Keratinocyte (primary cell): ENCODE measurements at regions not wholly inside any gene's neighbourhood (a gene's known extent, or its start where the extent isn't known, plus 50 kb on each side); places are given as distances from the start of the nearest gene placed in this dataset.

Source experiments
- DNase-seq: peaks from one replicate; pipeline ENCODE4 v3.0.0-alpha.2; 2011; ENCODE audit warnings: low read depth, missing footprints, low spot score
- FAIRE-seq: peaks from 2 replicates; lab custom pipeline; 2011; peaks lifted over from hg19 to GRCh38; lab: Jason Lieb, UNC
- H2AFZ ChIP-seq: 2 replicates; pipeline ENCODE4 v1.6.0; 2012; ENCODE audit warnings: low read length, control low read depth, inconsistent platforms; ENCODE audit not compliant: control insufficient read depth
- H3K27ac ChIP-seq: 2 replicates; pipeline ENCODE4 v1.5.1; 2011; ENCODE audit warnings: low read length; ENCODE audit not compliant: control insufficient read depth, insufficient read depth
- H3K27me3 ChIP-seq: 3 replicates; pipeline ENCODE4 v1.6.0; 2011; ENCODE audit warnings: low read length; ENCODE audit not compliant: control insufficient read depth, insufficient read depth; ENCODE audit errors: extremely low read depth
- H3K36me3 ChIP-seq, 2 experiments: 2 replicates in 1 of 2; 3 replicates in 1 of 2; pipeline ENCODE4 v1.5.1; 2011; ENCODE audit warnings: low read length in 2 of 2, mild to moderate bottlenecking in 1 of 2; ENCODE audit not compliant: control insufficient read depth in 2 of 2, insufficient read depth in 2 of 2; ENCODE audit errors: extremely low read depth in 1 of 2
- H3K4me1 ChIP-seq: 3 replicates; pipeline ENCODE4 v1.5.1; 2011; ENCODE audit warnings: low read length; ENCODE audit not compliant: control insufficient read depth, insufficient read depth; ENCODE audit errors: extremely low read depth
- H3K4me2 ChIP-seq: 3 replicates; pipeline ENCODE4 v1.6.0; 2011; ENCODE audit warnings: low read depth, low read length; ENCODE audit not compliant: control insufficient read depth, insufficient read depth; ENCODE audit errors: extremely low read depth
- H3K4me3 ChIP-seq, 3 experiments: fragments of 200-600 bp in 1 of 3; sonication (generic) in 1 of 3; 2 replicates in 2 of 3; 3 replicates in 1 of 3; pipeline ENCODE4 v1.5.1; 2011 to 2016; ENCODE audit warnings: low read length in 3 of 3, mild to moderate bottlenecking in 3 of 3, control low read depth in 2 of 3, inconsistent platforms in 1 of 3, low read depth in 1 of 3, mixed read lengths in 1 of 3, mixed run types in 1 of 3, moderate library complexity in 1 of 3; ENCODE audit not compliant: control insufficient read depth in 2 of 3, insufficient read depth in 2 of 3; ENCODE audit errors: extremely low read depth in 1 of 3
- H3K79me2 ChIP-seq: 2 replicates; pipeline ENCODE4 v1.6.0; 2012; ENCODE audit warnings: low read length; ENCODE audit not compliant: control insufficient read depth, insufficient read depth
- H3K9ac ChIP-seq: 3 replicates; pipeline ENCODE4 v1.6.0; 2011; ENCODE audit warnings: low read length; ENCODE audit not compliant: control insufficient read depth, insufficient read depth; ENCODE audit errors: extremely low read depth
- H3K9me1 ChIP-seq: 3 replicates; pipeline ENCODE4 v1.6.0; 2011; ENCODE audit warnings: low read length; ENCODE audit not compliant: control insufficient read depth, insufficient read depth; ENCODE audit errors: extremely low read depth
- H3K9me3 ChIP-seq: 2 replicates; pipeline ENCODE4 v1.5.1; 2012; ENCODE audit warnings: low read depth, low read length; ENCODE audit not compliant: control insufficient read depth
- H4K20me1 ChIP-seq: 3 replicates; pipeline ENCODE4 v1.6.0; 2011; ENCODE audit warnings: low read length; ENCODE audit not compliant: control insufficient read depth, insufficient read depth; ENCODE audit errors: extremely low read depth
- EZH2 ChIP-seq: IDR thresholded peaks from one replicate; pipeline ENCODE4 v1.6.1; 2012; ENCODE audit warnings: inconsistent platforms, mild to moderate bottlenecking, low read length, moderate library complexity
- dilution Hi-C: fragments of 300-500 bp; cut with MboI; formaldehyde crosslinking; loops from one replicate; pipeline ENCODE4 v1.7.0; 2020; ENCODE audit warnings: low sequenced_read_pairs; ENCODE audit not compliant: extremely low pct_ligation_motif_present
- TF ChIP-seq, protein P1 (sequence below), 3 experiments: IDR thresholded peaks in 1 of 3; conservative IDR thresholded peaks in 1 of 3; optimal IDR thresholded peaks in 1 of 3; 2 replicates in 2 of 3; 3 replicates in 1 of 3; pipeline versions ENCODE3 to v1.5.1; 2011; ENCODE audit warnings: low read length in 3 of 3, mild to moderate bottlenecking in 3 of 3, moderate library complexity in 2 of 3, control low read depth in 1 of 3, inconsistent platforms in 1 of 3; ENCODE audit not compliant: insufficient read depth in 2 of 3; ENCODE audit errors: extremely low read depth in 1 of 3

DNA sequence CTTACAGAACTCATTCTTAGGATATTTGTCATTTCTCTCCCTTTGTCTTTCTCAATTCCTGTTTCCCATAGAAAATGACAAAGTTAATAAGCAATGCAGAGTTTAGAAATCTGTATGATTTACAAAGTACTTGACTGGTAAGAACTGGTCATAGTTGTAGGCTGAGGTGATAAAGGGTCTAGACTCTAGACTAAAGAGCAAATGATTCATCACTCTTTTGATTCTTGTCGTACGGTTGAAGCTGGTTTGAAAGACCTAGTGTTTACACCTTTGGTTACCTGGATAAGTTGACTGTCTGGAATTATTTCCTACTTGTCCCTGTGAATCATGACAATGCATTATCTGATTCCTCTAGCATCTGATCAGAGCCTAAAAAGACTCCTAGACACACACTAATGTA, 58.9 kb upstream of the TP63 start:
- dilution Hi-C loops, result no loop called here
- H3K4me2 ChIP-seq, result no peak overlapping the region
- no peaks in the 10 kb centered on the region for H4K20me1 ChIP-seq
- peak; percentile 89 for FAIRE-seq
- no peak overlapping the region for H2AFZ ChIP-seq
- no peaks in the 10 kb centered on the region for H3K9me3 ChIP-seq
- H3K27ac ChIP-seq, result peak overlapping the region; percentile 41
- peak; percentile 62 for DNase-seq
- H3K79me2 ChIP-seq, result no peaks in the 10 kb centered on the region
- H3K4me1 ChIP-seq, result peaks cover 19% of the 10 kb centered on the region
- no peaks in the 10 kb centered on the region for H3K9me1 ChIP-seq
- TF ChIP-seq, protein P1, sequence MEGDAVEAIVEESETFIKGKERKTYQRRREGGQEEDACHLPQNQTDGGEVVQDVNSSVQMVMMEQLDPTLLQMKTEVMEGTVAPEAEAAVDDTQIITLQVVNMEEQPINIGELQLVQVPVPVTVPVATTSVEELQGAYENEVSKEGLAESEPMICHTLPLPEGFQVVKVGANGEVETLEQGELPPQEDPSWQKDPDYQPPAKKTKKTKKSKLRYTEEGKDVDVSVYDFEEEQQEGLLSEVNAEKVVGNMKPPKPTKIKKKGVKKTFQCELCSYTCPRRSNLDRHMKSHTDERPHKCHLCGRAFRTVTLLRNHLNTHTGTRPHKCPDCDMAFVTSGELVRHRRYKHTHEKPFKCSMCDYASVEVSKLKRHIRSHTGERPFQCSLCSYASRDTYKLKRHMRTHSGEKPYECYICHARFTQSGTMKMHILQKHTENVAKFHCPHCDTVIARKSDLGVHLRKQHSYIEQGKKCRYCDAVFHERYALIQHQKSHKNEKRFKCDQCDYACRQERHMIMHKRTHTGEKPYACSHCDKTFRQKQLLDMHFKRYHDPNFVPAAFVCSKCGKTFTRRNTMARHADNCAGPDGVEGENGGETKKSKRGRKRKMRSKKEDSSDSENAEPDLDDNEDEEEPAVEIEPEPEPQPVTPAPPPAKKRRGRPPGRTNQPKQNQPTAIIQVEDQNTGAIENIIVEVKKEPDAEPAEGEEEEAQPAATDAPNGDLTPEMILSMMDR (optimal IDR thresholded peaks at IDR 0.05 in 1 of 3, IDR thresholded peaks at IDR 0.05 in 1 of 3, conservative IDR thresholded peaks at IDR 0.05 in 1 of 3; ENCODE audit: extremely low read depth in 1 of 3, insufficient read depth in 2 of 3, low read length in 3 of 3), result no peak
- no peak for TF ChIP-seq EZH2
- H3K4me3 ChIP-seq, result no peak overlapping the region
- H3K27me3 ChIP-seq, result no peaks in the 10 kb centered on the region
- H3K9ac ChIP-seq, result no peak overlapping the region
- no peaks in the 10 kb centered on the region for H3K36me3 ChIP-seq

DNA sequence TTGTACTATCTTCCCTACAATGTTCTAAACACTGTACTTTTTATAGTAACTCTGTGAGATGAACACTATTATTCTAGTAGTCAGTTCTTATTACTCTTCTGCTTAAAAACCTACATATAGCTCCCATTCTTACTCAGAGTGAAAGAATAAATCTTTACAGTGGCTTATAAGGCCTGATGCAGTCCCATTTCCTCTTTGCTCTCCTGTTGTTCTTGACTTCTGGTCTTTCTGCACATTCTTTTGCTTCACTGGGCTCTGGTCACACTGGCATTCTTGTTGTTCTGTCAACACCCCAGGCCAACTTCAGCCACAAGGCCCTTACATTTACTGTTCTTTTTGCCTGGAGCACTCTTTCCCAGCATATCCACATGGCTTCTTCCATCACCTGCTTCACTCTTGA, 58.2 kb upstream of the TP63 start:
- Histone ChIP-seq H3K27me3 (no peaks in the 10 kb centered on the region), H2AFZ (peak overlapping the region; percentile 32), H4K20me1 (no peaks in the 10 kb centered on the region), H3K79me2 (no peaks in the 10 kb centered on the region), H3K4me3 (no peak overlapping the region), H3K4me2 (no peak overlapping the region), H3K9ac (no peak overlapping the region), H3K9me3 (no peaks in the 10 kb centered on the region), H3K36me3 (no peaks in the 10 kb centered on the region), H3K27ac (peak overlapping the region; percentile 41), H3K4me1 (peaks cover 21% of the 10 kb centered on the region), H3K9me1 (no peaks in the 10 kb centered on the region)
- DNase-seq (no peak), FAIRE-seq (no peak)
- TF ChIP-seq, protein P1 (optimal IDR thresholded peaks at IDR 0.05 in 1 of 3, IDR thresholded peaks at IDR 0.05 in 1 of 3, conservative IDR thresholded peaks at IDR 0.05 in 1 of 3; ENCODE audit: extremely low read depth in 1 of 3, insufficient read depth in 2 of 3, low read length in 3 of 3), result no peak
- no peak for TF ChIP-seq EZH2
- dilution Hi-C loops, result no loop called here
